SK-N-SH (cell line): ENCODE measurements at regions not wholly inside any gene's neighbourhood (a gene's known extent, or its start where the extent isn't known, plus 50 kb on each side); places are given as distances from the start of the nearest gene placed in this dataset.

Experiments
- CTCF ChIA-PET: fragments of 300-600, 350-600 bp; formaldehyde crosslinking; extraction: SDS; loops from one replicate; lab custom pipeline; 2021; lab: Yijun Ruan, JAX
- POLR2A ChIA-PET: fragments of 350-600 bp; sonication (Branson Sonifier 250); formaldehyde crosslinking; extraction: SDS; loops from one replicate; lab custom pipeline; 2020; ENCODE audit warnings: antibody characterized with exemption, inconsistent platforms; lab: Yijun Ruan, JAX
- DNase-seq: peaks from one replicate; pipeline ENCODE4 v3.0.0; 2012
- H2AFZ ChIP-seq: fragments of 200-600 bp; sonication (generic); 2 replicates; pipeline ENCODE4 v1.8.1; 2016; ENCODE audit warnings: antibody characterized with exemption, mild to moderate bottlenecking, low read depth
- H3F3A ChIP-seq: fragments of 200-600 bp; sonication (generic); replicated peaks from 2 replicates; pipeline ENCODE3; 2016; ENCODE audit warnings: antibody characterized with exemption, mild to moderate bottlenecking; ENCODE audit not compliant: insufficient read depth
- H3K27ac ChIP-seq, 2 experiments: fragments of 200-500 bp in 1 of 2; fragments of 200-600 bp in 1 of 2; sonication (Bioruptor generic) in 1 of 2; sonication (generic), shearing (Covaris generic) in 1 of 2; 2 replicates each; pipeline versions ENCODE4 v1.5.1 to v1.6.1; 2014 to 2016; ENCODE audit warnings: low read depth in 2 of 2, inconsistent platforms in 1 of 2, low read length in 1 of 2, mild to moderate bottlenecking in 1 of 2, mixed read lengths in 1 of 2
- H3K27me3 ChIP-seq: fragments of 200-600 bp; sonication (generic), shearing (Covaris generic); 2 replicates; pipeline ENCODE4 v1.6.1; 2016; ENCODE audit warnings: mixed run types; ENCODE audit not compliant: insufficient read depth
- H3K36me3 ChIP-seq, 2 experiments: fragments of 200-500 bp in 1 of 2; fragments of 200-600 bp in 1 of 2; sonication (Bioruptor generic) in 1 of 2; sonication (generic) in 1 of 2; replicated peaks in 1 of 2; 2 replicates each; pipeline versions ENCODE3 to v1.5.1; 2014 to 2016; ENCODE audit warnings: low read length in 1 of 2, mild to moderate bottlenecking in 1 of 2; ENCODE audit not compliant: insufficient read depth in 2 of 2, control insufficient read depth in 1 of 2
- H3K4me1 ChIP-seq, 2 experiments: fragments of 200-500 bp in 1 of 2; fragments of 200-600 bp in 1 of 2; sonication (Bioruptor generic) in 1 of 2; sonication (generic), shearing (Covaris generic) in 1 of 2; 2 replicates each; pipeline versions ENCODE4 v1.5.1 to v1.6.1; 2014 to 2016; ENCODE audit warnings: low read depth in 1 of 2, low read length in 1 of 2, mixed run types in 1 of 2; ENCODE audit not compliant: insufficient read depth in 2 of 2, control insufficient read depth in 1 of 2
- H3K4me2 ChIP-seq: fragments of 200-600 bp; sonication (generic), shearing (Covaris generic); 2 replicates; pipeline ENCODE4 v1.6.1; 2017; ENCODE audit warnings: mixed run types
- H3K4me3 ChIP-seq, 2 experiments: fragments of 200-500 bp in 1 of 2; fragments of 200-600 bp in 1 of 2; sonication (Bioruptor generic) in 1 of 2; sonication (generic), shearing (Covaris generic) in 1 of 2; 2 replicates each; pipeline versions ENCODE4 v1.5.1 to v1.8.1; 2014 to 2016; ENCODE audit warnings: low read depth in 2 of 2, inconsistent platforms in 1 of 2, low read length in 1 of 2, mild to moderate bottlenecking in 1 of 2, mixed read lengths in 1 of 2, moderate library complexity in 1 of 2
- H3K79me2 ChIP-seq: fragments of 200-600 bp; sonication (generic); 2 replicates; pipeline ENCODE4 v1.8.1; 2017; ENCODE audit warnings: mild to moderate bottlenecking; ENCODE audit not compliant: insufficient read depth
- H3K9ac ChIP-seq: fragments of 200-600 bp; sonication (generic); 2 replicates; pipeline ENCODE4 v1.6.1; 2017; ENCODE audit warnings: mixed run types
- H3K9me2 ChIP-seq: fragments of 200-600 bp; sonication (generic); 2 replicates; pipeline ENCODE4 v1.6.1; 2017; ENCODE audit warnings: mixed run types
- H3K9me3 ChIP-seq: fragments of 200-600 bp; sonication (generic); 2 replicates; pipeline ENCODE4 v1.6.1; 2017; ENCODE audit warnings: mixed run types, mild to moderate bottlenecking, moderate library complexity
- H4K20me1 ChIP-seq: fragments of 200-600 bp; sonication (generic); 2 replicates; pipeline ENCODE4 v1.6.1; 2017; ENCODE audit warnings: mild to moderate bottlenecking, mixed run types; ENCODE audit not compliant: insufficient read depth
- CTCF ChIP-seq: fragments of 200-600 bp; sonication (generic); IDR thresholded peaks from 2 replicates; pipeline ENCODE4 v1.6.1; 2017; ENCODE audit warnings: antibody characterized with exemption, mild to moderate bottlenecking, moderate library complexity
- EP300 ChIP-seq, 2 experiments: IDR thresholded peaks; 2 replicates each; pipeline versions ENCODE4 v1.4.0 to v1.6.1; 2012; ENCODE audit warnings: borderline replicate concordance in 1 of 2, low read depth in 1 of 2, low read length in 1 of 2
- FOSL2 ChIP-seq: IDR thresholded peaks from 2 replicates; pipeline ENCODE4 v1.4.0; 2012; ENCODE audit warnings: low read depth, mild to moderate bottlenecking, moderate library complexity, borderline replicate concordance
- GABPA ChIP-seq: IDR thresholded peaks from 2 replicates; pipeline ENCODE4 v1.4.0; 2012; ENCODE audit warnings: low read depth, mild to moderate bottlenecking
- IRF3 ChIP-seq: fragments of 150-350 bp; IDR thresholded peaks from 2 replicates; pipeline ENCODE4 v1.6.1; 2016; ENCODE audit warnings: mild to moderate bottlenecking, low read depth, low read length
- MXI1 ChIP-seq: IDR thresholded peaks from 2 replicates; pipeline ENCODE4 v1.6.1; 2012; ENCODE audit warnings: mild to moderate bottlenecking, low read depth, low read length, improper control_type of control experiment
- NFIC ChIP-seq: IDR thresholded peaks from 2 replicates; pipeline ENCODE4 v1.4.0; 2012; ENCODE audit warnings: borderline replicate concordance
- PBX3 ChIP-seq: IDR thresholded peaks from 2 replicates; pipeline ENCODE4; 2012
- RAD21 ChIP-seq: IDR thresholded peaks from 2 replicates; pipeline ENCODE4 v1.6.1; 2012; ENCODE audit warnings: mild to moderate bottlenecking, low read length
- RCOR1 ChIP-seq: fragments of 150-350 bp; IDR thresholded peaks from 2 replicates; pipeline ENCODE4 v1.6.1; 2017; ENCODE audit warnings: antibody characterized with exemption, low read length
- REST ChIP-seq: IDR thresholded peaks from 2 replicates; pipeline ENCODE4 v1.6.1; 2012; ENCODE audit warnings: mild to moderate bottlenecking, low read depth, low read length, moderate library complexity
- RXRA ChIP-seq: IDR thresholded peaks from 2 replicates; pipeline ENCODE4 v1.4.0; 2012; ENCODE audit warnings: low read depth, mild to moderate bottlenecking, borderline replicate concordance
- TCF12 ChIP-seq: IDR thresholded peaks from 2 replicates; pipeline ENCODE4 v1.4.0; 2012
- TEAD4 ChIP-seq: IDR thresholded peaks from 2 replicates; pipeline ENCODE4 v1.4.0; 2012; ENCODE audit warnings: mild to moderate bottlenecking, borderline replicate concordance; ENCODE audit not compliant: insufficient read depth
- YY1 ChIP-seq: IDR thresholded peaks from 2 replicates; pipeline ENCODE4 v1.4.0; 2012; ENCODE audit warnings: low read depth, mild to moderate bottlenecking
- WGBS: methylation state at CpG from one replicate; pipeline ENCODE4 v1.1.6; 2017; ENCODE audit warnings: low lambda C conversion rate; 5-methylcytosine and 5-hydroxymethylcytosine counted together

- no peak overlapping the region for H3K9ac ChIP-seq
- no peaks in the 10 kb centered on the region for H4K20me1 ChIP-seq
- H3K4me3 ChIP-seq: no peak overlapping the region
- H3K9me3 ChIP-seq: no peaks in the 10 kb centered on the region
- H3K4me2 ChIP-seq: no peak overlapping the region
- H3K27me3 ChIP-seq: no peaks in the 10 kb centered on the region
- WGBS: 77% methylated on average over 2 of the region's 2 CpGs
- peaks cover 0 to 3% of the 10 kb centered on the region in 2 experiments for H3K36me3 ChIP-seq
- no peak overlapping the region for H3K27ac ChIP-seq
- no peak for DNase-seq
- H2AFZ ChIP-seq: peak overlapping the region; percentile 47; the same call in 1 of the 2 replicates
- POLR2A ChIA-PET: no interaction called here
- no peak for TF ChIP-seq IRF3
- no peak for TF ChIP-seq TEAD4
- TF ChIP-seq CTCF: no peak
- TF ChIP-seq MXI1: no peak
- no peak for TF ChIP-seq RAD21
- no peak for TF ChIP-seq REST
- TF ChIP-seq FOSL2: no peak
- no peak for TF ChIP-seq TCF12
- no peak for TF ChIP-seq RXRA
- H3F3A ChIP-seq: peaks cover 35% of the 10 kb centered on the region
- CTCF ChIA-PET: interaction anchor here (0.6 to 4.0 kb wide), 2 partner anchors 14 to 161 kb away, joined by 3 to 22 read pairs; no protein-coding TSS in a partner anchor
- H3K4me1 ChIP-seq: peaks cover 0 to 6% of the 10 kb centered on the region in 2 experiments; a peak in 2 of 4 replicates
- H3K79me2 ChIP-seq: no peaks in the 10 kb centered on the region
- no peaks in the 10 kb centered on the region for H3K9me2 ChIP-seq
Observed at GRCh38 chr2:18704276-18704675, 114.9 kb upstream of the NT5C1B start.

- Histone ChIP-seq H3K4me3 (no peak overlapping the region), H3K27me3 (no peaks in the 10 kb centered on the region), H2AFZ (no peak overlapping the region), H3K27ac (no peak overlapping the region), H3F3A (peaks cover 29% of the 10 kb centered on the region), H3K9me2 (no peaks in the 10 kb centered on the region), H3K4me2 (no peak overlapping the region), H3K79me2 (no peaks in the 10 kb centered on the region), H4K20me1 (no peaks in the 10 kb centered on the region), H3K9me3 (no peaks in the 10 kb centered on the region), H3K4me1 (peaks cover 0 to 6% of the 10 kb centered on the region in 2 experiments; a peak in 2 of 4 replicates), H3K36me3 (peaks cover 0 to 3% of the 10 kb centered on the region in 2 experiments), H3K9ac (no peak overlapping the region)
- 84% methylated on average over 2 of the region's 2 CpGs for WGBS
- CTCF ChIA-PET: interaction anchor here (4.0 kb wide), 1 partner anchor 13 kb away, joined by 22 read pairs; no protein-coding TSS in a partner anchor
- DNase-seq: no peak
- POLR2A ChIA-PET: no interaction called here
- TF ChIP-seq RAD21 (no peak), NFIC (no peak), EP300 (IDR thresholded peaks at IDR 0.05; ENCODE audit: borderline replicate concordance in 1 of 2, low read depth in 1 of 2, low read length in 1 of 2) (no peak), YY1 (no peak), MXI1 (no peak), RCOR1 (no peak), GABPA (no peak), IRF3 (no peak), FOSL2 (no peak), CTCF (no peak), PBX3 (no peak)
Observed at GRCh38 chr2:18703555-18703954, 114.2 kb upstream of the NT5C1B start.
